ENCODE measurements at regions not wholly inside any gene's neighbourhood (a gene's known extent, or its start where the extent isn't known, plus 50 kb on each side); places are given as distances from the start of the nearest gene placed in this dataset.

- DNase-seq (ENCODE audit: low read depth, low spot score) (no peak), ATAC-seq (no peak)
- no peaks in the 10 kb centered on the region for H3K27me3 ChIP-seq (ENCODE audit: control insufficient read depth, insufficient read depth, low read length)
- H3K4me3 ChIP-seq (ENCODE audit: low read depth in 2 of 2, low read length in 2 of 2) = no peak overlapping the region
- in situ Hi-C loops (cut with HindIII; ENCODE audit: low pct_unique_long_range_greater_than_20kb, low sequenced_read_pairs) = no loop called here
- POLR2A ChIA-PET = no interaction called here
- H3K27ac ChIP-seq (ENCODE audit: low read length) = no peak overlapping the region
- H3K36me3 ChIP-seq (ENCODE audit: control insufficient read depth, insufficient read depth, low read length) = no peaks in the 10 kb centered on the region
- BruUV-seq (replicated peaks) = no TSS peak
- CTCF ChIA-PET = no interaction called here
- H3K4me1 ChIP-seq (ENCODE audit: control insufficient read depth, insufficient read depth, low read length) = no peaks in the 10 kb centered on the region; the same call in 1 of the 2 replicates
- H3K9me3 ChIP-seq (ENCODE audit: control insufficient read depth, insufficient read depth, low read depth, low read length) = no peaks in the 10 kb centered on the region
- intact Hi-C loops (cut with micrococcal nuclease; ENCODE audit: unreplicated experiment) = no loop called here
- TF ChIP-seq REST (IDR thresholded peaks at IDR 0.05; ENCODE audit: insufficient read depth in 1 of 2, low read depth in 2 of 2, low read length in 1 of 2) (no peak), TCF7L2 (IDR thresholded peaks at IDR 0.05; ENCODE audit: low read depth, low read length) (no peak), SIN3A (IDR thresholded peaks at IDR 0.05; ENCODE audit: borderline replicate concordance, insufficient read depth, low read depth, low read length) (no peak), CTCF (IDR thresholded peaks at IDR 0.05) (no peak), POLR2AphosphoS5 (IDR thresholded peaks at IDR 0.05; ENCODE audit: low read depth, low read length) (no peak)
These were observed 142.9 kb downstream of the OSTF1 start for GRCh38 chr9:75231167-75231566.

GRCh38 chr9:75233011-75233410 is 144.7 kb downstream of the OSTF1 start:
- H3K4me3 ChIP-seq (ENCODE audit: low read depth in 2 of 2, low read length in 2 of 2) = no peak overlapping the region
- intact Hi-C loops (cut with micrococcal nuclease; ENCODE audit: unreplicated experiment) (no loop called here), in situ Hi-C loops (cut with HindIII; ENCODE audit: low pct_unique_long_range_greater_than_20kb, low sequenced_read_pairs) (no loop called here)
- no peaks in the 10 kb centered on the region for H3K9me3 ChIP-seq (ENCODE audit: control insufficient read depth, insufficient read depth, low read depth, low read length)
- CTCF ChIA-PET = no interaction called here
- no peaks in the 10 kb centered on the region for H3K27me3 ChIP-seq (ENCODE audit: control insufficient read depth, insufficient read depth, low read length)
- H3K27ac ChIP-seq (ENCODE audit: low read length) = no peak overlapping the region
- no peaks in the 10 kb centered on the region for H3K36me3 ChIP-seq (ENCODE audit: control insufficient read depth, insufficient read depth, low read length)
- H3K4me1 ChIP-seq (ENCODE audit: control insufficient read depth, insufficient read depth, low read length) = no peaks in the 10 kb centered on the region; the same call in 1 of the 2 replicates
- TF ChIP-seq TCF7L2 (IDR thresholded peaks at IDR 0.05; ENCODE audit: low read depth, low read length) (no peak), SIN3A (IDR thresholded peaks at IDR 0.05; ENCODE audit: borderline replicate concordance, insufficient read depth, low read depth, low read length) (no peak), REST (IDR thresholded peaks at IDR 0.05; ENCODE audit: insufficient read depth in 1 of 2, low read depth in 2 of 2, low read length in 1 of 2) (no peak), POLR2AphosphoS5 (IDR thresholded peaks at IDR 0.05; ENCODE audit: low read depth, low read length) (no peak), CTCF (IDR thresholded peaks at IDR 0.05) (no peak)
- BruUV-seq (replicated peaks) = no TSS peak
- DNase-seq (ENCODE audit: low read depth, low spot score) (no peak), ATAC-seq (no peak)
- POLR2A ChIA-PET = no interaction called here
